CD4-positive, alpha-beta T cell treated with Interferon alpha-2 for 1 hour (primary cell): ENCODE measurements at regions not wholly inside any gene's neighbourhood (a gene's known extent, or its start where the extent isn't known, plus 50 kb on each side); places are given as distances from the start of the nearest gene placed in this dataset.
"Not testable (repeated sequence)": the region's sequence is repeated elsewhere in the genome, so short reads cannot be mapped to it uniquely, and the experiment has no call there.

Experiments
- DNase-seq, 2 donors: peaks; one replicate each; pipeline ENCODE4 v3.0.0-alpha.2; 2020 to 2022

GRCh38 chr4:138891631-138892031 is 124.0 kb upstream of the NOCT start:
- DNase-seq = no peak

GRCh38 chr4:138890891-138891570 is 124.5 kb upstream of the NOCT start:
- DNase-seq = no peak

GRCh38 chr4:138889216-138889615 is 126.4 kb upstream of the NOCT start:
- DNase-seq = no peak

- DNase-seq = no peak
Measured at GRCh38 chr4:138887741-138888140, 127.8 kb upstream of the NOCT start.

- no peak for DNase-seq
Measured at GRCh38 chr4:138887341-138887740, 128.2 kb upstream of the NOCT start.

GRCh38 chr4:138879757-138880156 is 135.8 kb upstream of the NOCT start:
- no peak for DNase-seq

GRCh38 chr4:138875891-138876608 is 139.5 kb upstream of the NOCT start:
- DNase-seq = no peak

GRCh38 chr4:138871555-138871875 is 144.1 kb upstream of the NOCT start:
- no peak for DNase-seq

GRCh38 chr4:138870737-138871554 is 144.6 kb upstream of the NOCT start:
- peak; percentile 15 to 49 for DNase-seq

- no peak for DNase-seq
Measured at GRCh38 chr4:138869631-138870030, 145.9 kb upstream of the NOCT start.

GRCh38 chr4:138869165-138869564 is 146.4 kb upstream of the NOCT start:
- no peak for DNase-seq

GRCh38 chr4:138868562-138868961 is 147.0 kb upstream of the NOCT start:
- no peak for DNase-seq

- DNase-seq = no peak
Measured at GRCh38 chr4:138867404-138867803, 148.2 kb upstream of the NOCT start.

GRCh38 chr4:138866314-138866713 is 149.3 kb upstream of the NOCT start:
- no peak for DNase-seq

GRCh38 chr4:138865765-138866164 is 149.8 kb upstream of the NOCT start:
- no peak for DNase-seq

GRCh38 chr4:138864961-138865720 is 150.4 kb upstream of the NOCT start:
- no peak for DNase-seq

GRCh38 chr4:138863160-138863559 is 152.4 kb upstream of the NOCT start:
- DNase-seq = no peak

GRCh38 chr4:138861135-138861534 is 154.4 kb upstream of the NOCT start:
- no peak for DNase-seq

- not testable (repeated sequence) for DNase-seq
Measured at GRCh38 chr4:138860357-138860756, 155.2 kb upstream of the NOCT start.

- no peak for DNase-seq
Measured at GRCh38 chr4:138859254-138859653, 156.3 kb upstream of the NOCT start.

- DNase-seq = no peak
Measured at GRCh38 chr4:138858419-138858818, 157.2 kb upstream of the NOCT start.

- no peak for DNase-seq
Measured at GRCh38 chr4:138857416-138857815, 158.2 kb upstream of the NOCT start.

- DNase-seq = no peak
Measured at GRCh38 chr4:138852681-138853080, 162.9 kb upstream of the NOCT start.
